GM12801 (cell line): ENCODE measurements at regions not wholly inside any gene's neighbourhood (a gene's known extent, or its start where the extent isn't known, plus 50 kb on each side); places are given as distances from the start of the nearest gene placed in this dataset.

Source experiments
- CTCF ChIP-seq: IDR thresholded peaks from one replicate; pipeline ENCODE4 v1.5.1; 2011; ENCODE audit warnings: control low read depth; ENCODE audit not compliant: insufficient read length; ENCODE audit errors: extremely low read depth

- TF ChIP-seq CTCF: no peak
Measured at GRCh38 chr20:39654171-39654570, 692.0 kb downstream of the DHX35 start.

GRCh38 chr20:39651645-39652325, 689.6 kb downstream of the DHX35 start:
- TF ChIP-seq CTCF: no peak

GRCh38 chr20:39646874-39647413, 684.8 kb downstream of the DHX35 start:
- no peak for TF ChIP-seq CTCF

- no peak for TF ChIP-seq CTCF
Measured at GRCh38 chr20:39645131-39645530, 683.0 kb downstream of the DHX35 start.

GRCh38 chr20:39643292-39643691, 681.1 kb downstream of the DHX35 start:
- TF ChIP-seq CTCF: no peak

GRCh38 chr20:39641423-39641822, 679.3 kb downstream of the DHX35 start:
- TF ChIP-seq CTCF: no peak

- TF ChIP-seq CTCF: no peak
Measured at GRCh38 chr20:39640147-39640546, 678.0 kb downstream of the DHX35 start.
